Fibroblast of skin of abdomen (primary cell): ENCODE measurements at regions not wholly inside any gene's neighbourhood (a gene's known extent, or its start where the extent isn't known, plus 50 kb on each side); places are given as distances from the start of the nearest gene placed in this dataset.

Experiments
- DNase-seq: peaks from one replicate; pipeline ENCODE4 v3.0.0-alpha.2; 2013

DNA sequence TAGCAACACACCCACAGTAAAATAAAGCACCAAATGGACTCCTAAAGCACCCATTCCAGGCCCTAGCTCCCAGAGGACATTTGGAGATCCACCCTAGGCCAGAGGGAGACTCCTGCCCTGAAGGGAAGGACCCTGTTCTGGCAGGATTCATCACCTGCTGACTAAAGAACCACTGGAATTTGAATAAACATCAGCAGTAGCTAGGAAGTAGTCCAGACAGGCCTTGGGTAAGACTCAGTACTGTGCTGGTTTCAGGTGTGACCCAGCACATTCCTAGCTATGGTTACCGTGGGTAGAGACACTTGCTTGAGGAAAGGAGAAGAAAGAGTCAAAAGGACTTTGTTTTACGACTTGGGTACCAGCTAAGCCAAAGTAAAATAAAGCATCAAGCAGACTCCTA lies 92.7 kb upstream of the LRRC7 start:
- DNase-seq = no peak

DNA sequence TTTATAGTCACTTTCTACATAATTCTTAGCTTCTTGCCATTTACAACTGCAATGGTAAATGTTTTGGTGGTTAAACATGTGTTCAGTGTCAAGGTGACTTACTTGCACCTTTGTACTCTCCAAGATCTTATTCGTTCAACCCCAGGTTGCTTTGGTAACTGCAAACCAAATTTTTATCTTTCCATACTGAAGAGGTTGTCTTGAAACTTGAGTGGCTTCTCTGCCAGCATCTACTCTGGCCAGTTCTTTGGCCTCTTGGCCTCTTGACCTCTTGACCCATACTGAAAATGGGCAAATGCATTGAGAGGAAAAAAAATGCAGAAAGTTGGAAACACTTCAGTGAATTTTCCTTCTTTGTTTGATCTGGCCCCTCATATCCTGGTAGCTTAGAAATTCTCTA lies 88.0 kb upstream of the LRRC7 start:
- no peak for DNase-seq

- no peak for DNase-seq
Measured at GRCh38 chr1:69483246-69483645, 84.5 kb upstream of the LRRC7 start.

GRCh38 chr1:69485616-69486015 lies 82.1 kb upstream of the LRRC7 start:
- DNase-seq = no peak

- peak; percentile 27 for DNase-seq
Measured at GRCh38 chr1:69491416-69491815, 76.3 kb upstream of the LRRC7 start.

DNA sequence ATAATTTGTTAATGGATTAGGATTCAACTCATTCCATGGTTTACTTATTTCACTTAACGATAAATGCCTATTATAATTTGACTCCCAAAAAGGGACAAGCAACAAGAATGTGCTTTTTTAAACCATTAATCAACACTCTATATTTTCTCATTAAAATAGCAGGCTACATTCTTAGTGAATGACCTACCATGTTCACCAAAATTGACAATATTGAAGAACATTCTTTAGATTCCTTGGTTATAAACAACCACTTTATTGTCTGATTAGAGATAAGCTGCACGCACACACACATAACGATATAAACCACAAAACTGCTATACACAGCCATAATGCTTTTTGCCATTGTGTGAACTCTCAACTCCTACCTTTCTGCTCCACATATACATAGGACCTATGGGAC lies 75.4 kb upstream of the LRRC7 start:
- DNase-seq = peak; percentile 39

- DNase-seq = no peak
Measured at GRCh38 chr1:69494221-69494620, 73.5 kb upstream of the LRRC7 start.

- DNase-seq = no peak
Measured at GRCh38 chr1:69497441-69498221, 70.1 kb upstream of the LRRC7 start.

GRCh38 chr1:69498711-69499110 lies 69.0 kb upstream of the LRRC7 start:
- no peak for DNase-seq

DNA sequence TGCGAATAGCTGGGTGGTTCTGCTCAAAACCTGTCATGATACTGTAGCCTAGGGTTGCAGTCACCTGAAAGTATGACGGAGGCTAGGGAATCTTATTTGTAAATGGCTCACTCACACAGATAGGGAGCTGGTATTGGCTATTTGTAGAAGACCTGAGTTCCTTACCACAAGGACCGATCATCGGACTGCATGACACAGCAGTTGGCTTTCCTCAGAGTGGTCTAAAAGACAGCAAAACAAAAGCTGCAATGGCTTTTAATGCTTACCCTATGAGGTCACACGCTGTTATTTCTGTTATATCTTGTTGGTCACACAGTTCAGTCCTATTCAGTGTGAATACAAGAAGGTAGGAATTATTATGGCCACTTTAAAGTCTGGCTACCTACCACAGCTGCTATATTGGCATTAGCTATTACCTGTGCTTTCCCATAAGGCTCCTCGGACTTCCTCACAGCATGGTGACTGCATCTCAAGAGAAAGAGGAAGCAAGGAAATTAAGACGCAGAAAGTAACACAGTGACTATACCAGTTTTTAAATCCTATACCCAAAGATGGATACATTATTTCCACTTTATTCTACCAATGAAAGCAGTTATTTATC lies 68.4 kb upstream of the LRRC7 start:
- no peak for DNase-seq

- no peak for DNase-seq
Measured at GRCh38 chr1:69502991-69503390, 64.7 kb upstream of the LRRC7 start.

DNA sequence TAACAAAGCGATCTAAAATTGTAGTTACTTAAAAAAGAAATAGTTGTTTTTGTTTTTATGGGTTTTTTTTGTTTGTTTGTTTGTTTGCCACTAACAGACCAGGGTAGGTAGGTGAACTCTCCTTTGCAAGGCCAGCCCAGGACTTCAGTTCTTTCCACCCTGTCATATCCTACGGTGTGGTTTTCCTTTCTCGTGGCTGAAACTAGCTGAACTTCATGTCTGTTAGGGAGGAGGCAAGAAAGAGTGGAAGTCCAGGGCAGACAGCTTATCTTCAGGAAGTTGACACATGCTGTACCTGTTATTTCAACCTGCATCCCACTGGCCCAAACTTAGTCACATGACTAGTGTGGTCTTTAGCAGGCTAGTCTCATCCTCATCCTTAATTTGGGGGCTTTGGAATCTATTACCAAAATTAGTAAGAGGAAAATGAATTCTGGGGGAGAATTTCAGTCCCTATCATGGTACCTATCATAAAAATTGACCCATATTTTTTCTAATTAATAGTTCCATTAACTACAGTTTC lies 62.9 kb upstream of the LRRC7 start:
- no peak for DNase-seq

- DNase-seq = no peak
Measured at GRCh38 chr1:69506311-69506710, 61.4 kb upstream of the LRRC7 start.

GRCh38 chr1:69506721-69507120 lies 61.0 kb upstream of the LRRC7 start:
- DNase-seq = no peak

GRCh38 chr1:69510026-69510425 lies 57.7 kb upstream of the LRRC7 start:
- no peak for DNase-seq

GRCh38 chr1:69511426-69512192 lies 56.1 kb upstream of the LRRC7 start:
- peak; percentile 77 for DNase-seq

DNA sequence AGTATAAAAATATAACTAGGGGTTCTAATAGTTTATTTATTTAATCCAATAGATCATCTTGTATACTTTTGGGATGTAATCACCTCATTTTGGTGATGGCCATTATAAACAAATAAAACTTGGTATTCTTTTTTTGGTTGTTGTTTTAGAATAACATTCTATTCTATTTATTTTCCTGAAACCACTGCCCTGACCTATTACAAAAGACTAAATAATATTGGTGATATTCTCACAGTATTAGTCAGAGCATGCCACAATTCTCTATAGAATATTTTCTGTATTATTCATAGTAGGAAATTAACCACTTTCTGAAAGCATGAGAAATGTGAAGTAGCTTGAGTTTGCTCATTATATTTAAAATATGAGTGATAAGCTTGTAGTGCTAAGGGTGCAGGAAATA lies 54.1 kb upstream of the LRRC7 start:
- peak; percentile 68 for DNase-seq
